ENCODE measurements at regions not wholly inside any gene's neighbourhood (a gene's known extent, or its start where the extent isn't known, plus 50 kb on each side); places are given as distances from the start of the nearest gene placed in this dataset.

- TF ChIP-seq EZH2 (IDR thresholded peaks at IDR 0.05; ENCODE audit: borderline replicate concordance, low read depth, low read length, severe bottlenecking) (no peak), POLR2A (IDR thresholded peaks at IDR 0.05; ENCODE audit: low read depth, low read length) (no peak), MYC (IDR thresholded peaks at IDR 0.05; ENCODE audit: low read depth, low read length) (no peak), GATA2 (IDR thresholded peaks at IDR 0.05; ENCODE audit: insufficient read depth, insufficient read length, low read depth, low read length) (no peak), POLR2AphosphoS5 (IDR thresholded peaks at IDR 0.05; ENCODE audit: insufficient read depth, low read depth, low read length) (no peak), MAX (IDR thresholded peaks at IDR 0.05; ENCODE audit: insufficient read depth, insufficient read length) (no peak), FOS (IDR thresholded peaks at IDR 0.05; ENCODE audit: borderline replicate concordance, insufficient read depth, low read length) (no peak), CTCF (IDR thresholded peaks at IDR 0.05; ENCODE audit: extremely low read depth in 1 of 2, insufficient read depth in 1 of 2, low read depth in 1 of 2, low read length in 2 of 2) (no peak), JUN (IDR thresholded peaks at IDR 0.05; ENCODE audit: borderline replicate concordance, insufficient read depth, insufficient read length, low read depth) (no peak)
- Histone ChIP-seq H3K4me1 (ENCODE audit: control insufficient read depth, extremely low read depth, insufficient read depth, low read length) (no peaks in the 10 kb centered on the region), H3K4me3 (replicated peaks in 1 of 3; ENCODE audit: insufficient read depth in 1 of 3, low read depth in 1 of 3, low read length in 3 of 3) (no peak overlapping the region), H3K4me2 (ENCODE audit: insufficient read depth, low read length) (no peak overlapping the region), H3K36me3 (ENCODE audit: control insufficient read depth in 2 of 2, extremely low read depth in 1 of 2, insufficient read depth in 2 of 2, low read length in 2 of 2) (no peaks in the 10 kb centered on the region), H3K9ac (replicated peaks; ENCODE audit: extremely low read depth, insufficient read depth, low read length) (no peak overlapping the region), H4K20me1 (replicated peaks; ENCODE audit: control insufficient read depth, extremely low read depth, insufficient read depth, low read length) (no peaks in the 10 kb centered on the region), H3K79me2 (ENCODE audit: control insufficient read depth, insufficient read depth, low read length) (no peaks in the 10 kb centered on the region), H2AFZ (ENCODE audit: low read depth, low read length) (no peak overlapping the region), H3K9me3 (replicated peaks; ENCODE audit: control insufficient read depth, insufficient read depth, low read length) (peaks cover 2% of the 10 kb centered on the region), H3K9me1 (replicated peaks; ENCODE audit: control insufficient read depth, extremely low read depth, insufficient read depth, low read length) (no peaks in the 10 kb centered on the region), H3K27me3 (ENCODE audit: control insufficient read depth in 2 of 2, insufficient read depth in 2 of 2, low read length in 2 of 2) (no peaks in the 10 kb centered on the region), H3K27ac (ENCODE audit: insufficient read depth, low read depth, low read length) (no peak overlapping the region)
- ChIA-PET CTCF (no interaction called here), POLR2A (no interaction called here)
- FAIRE-seq (no peak), DNase-seq (ENCODE audit: low read depth, low spot score) (no peak)
- dilution Hi-C loops (cut with MboI; ENCODE audit: extremely low pct_ligation_motif_present, low sequenced_read_pairs) (no loop called here), intact Hi-C loops (cut with micrococcal nuclease) (no loop called here)
- BruUV-seq (replicated peaks) = no TSS peak
Measured at GRCh38 chr18:38312532-38312931, 746.9 kb upstream of the CELF4 start.

Data from endothelial cell of umbilical vein (primary cell).